ENCODE measurements at regions not wholly inside any gene's neighbourhood (a gene's known extent, or its start where the extent isn't known, plus 50 kb on each side); places are given as distances from the start of the nearest gene placed in this dataset.

GRCh38 chr1:193306430-193306829, 120.0 kb upstream of the B3GALT2 start:
- DNase-seq (ENCODE audit: low spot score) (no peak), FAIRE-seq (no peak)

All from RCC 7860 (cell line).